ENCODE measurements at regions not wholly inside any gene's neighbourhood (a gene's known extent, or its start where the extent isn't known, plus 50 kb on each side); places are given as distances from the start of the nearest gene placed in this dataset.

GRCh38 chr13:59178344-59178743 lies 985.4 kb downstream of the DIAPH3 start:
- Histone ChIP-seq H3K14ac (ENCODE audit: insufficient read depth, low read length) (no peak overlapping the region), H3K4me1 (ENCODE audit: insufficient read depth, low read length) (no peaks in the 10 kb centered on the region), H3T11ph (ENCODE audit: low read length) (no peak overlapping the region), H3K4me2 (ENCODE audit: insufficient read depth, insufficient read length, low read length) (no peak overlapping the region), H4K8ac (replicated peaks; ENCODE audit: insufficient read length, low read depth, low read length) (no peak overlapping the region), H2BK120ac (ENCODE audit: low read depth, low read length, poor library complexity, severe bottlenecking) (no peak overlapping the region), H3K9ac (ENCODE audit: extremely low read depth, insufficient read length, low read length) (no peak overlapping the region), H3K56ac (ENCODE audit: insufficient read length, low read depth, low read length) (no peak overlapping the region), H4K91ac (ENCODE audit: insufficient read length, low read depth, low read length) (no peak overlapping the region), H3K27me3 (ENCODE audit: insufficient read depth, low read length) (no peaks in the 10 kb centered on the region), H2AFZ (ENCODE audit: low read length) (no peak overlapping the region), H3K79me2 (ENCODE audit: insufficient read depth, low read length) (no peaks in the 10 kb centered on the region), H3K27ac (ENCODE audit: insufficient read length, low read depth, low read length) (no peak overlapping the region), H3K79me1 (ENCODE audit: insufficient read depth, low read depth, low read length, poor library complexity, severe bottlenecking) (no peaks in the 10 kb centered on the region), H3K23me2 (ENCODE audit: insufficient read length, low read depth, low read length, poor library complexity, severe bottlenecking) (no peaks in the 10 kb centered on the region), H4K5ac (ENCODE audit: insufficient read length, low read depth, low read length) (no peak overlapping the region), H2BK15ac (ENCODE audit: low read depth, low read length) (no peak overlapping the region), H2BK12ac (ENCODE audit: insufficient read length, low read depth, low read length) (no peak overlapping the region), H3K9me3 (ENCODE audit: control insufficient read depth, low read depth, low read length) (no peaks in the 10 kb centered on the region), H2BK20ac (ENCODE audit: low read depth, low read length, poor library complexity, severe bottlenecking) (no peak overlapping the region), H3K18ac (ENCODE audit: insufficient read length, low read depth, low read length) (no peak overlapping the region), H3K23ac (ENCODE audit: insufficient read length, low read depth, low read length) (no peak overlapping the region), H2AK5ac (ENCODE audit: insufficient read length, low read length) (no peak overlapping the region), H3K4ac (ENCODE audit: low read depth, low read length) (no peak overlapping the region), H2BK5ac (ENCODE audit: insufficient read length, low read length) (no peak overlapping the region), H4K20me1 (ENCODE audit: control insufficient read depth, insufficient read depth, insufficient read length) (peaks cover 3% of the 10 kb centered on the region)
- peaks cover 6 to 9% of the 10 kb centered on the region in 2 experiments; a peak in 3 of 4 replicates for H3K4me1 Mint-ChIP-seq
- WGBS (ENCODE audit: extremely low coverage, insufficient read length, low lambda C conversion rate) = no CpG with 5 or more reads among the region's 2 CpGs
- peak; percentile 58; the same call in 2 of the 3 replicates for TF ChIP-seq CTCF (conservative IDR thresholded peaks at IDR 0.05)
- H3K27me3 Mint-ChIP-seq (ENCODE audit: low read depth) = no peaks in the 10 kb centered on the region
- DNase-seq = no peak
- H3K9me3 Mint-ChIP-seq = peaks cover 5 to 10% of the 10 kb centered on the region in 2 experiments; a peak in 3 of 5 replicates
- peaks cover 0 to 8% (median 5%) of the 10 kb centered on the region in 3 experiments; a peak in 3 of 7 replicates for H3K36me3 Mint-ChIP-seq (ENCODE audit: insufficient read depth in 1 of 3, low read depth in 3 of 3)
- H3K27ac Mint-ChIP-seq = no peak overlapping the region
- H3K4me3 Mint-ChIP-seq = no peak overlapping the region
